H1 (cell line): ENCODE measurements at regions not wholly inside any gene's neighbourhood (a gene's known extent, or its start where the extent isn't known, plus 50 kb on each side); places are given as distances from the start of the nearest gene placed in this dataset.

Experiments used
- CTCF ChIA-PET: fragments of 300-600 bp; sonication (Branson Sonifier 250); formaldehyde crosslinking; loops from one replicate; lab custom pipeline; 2021; ENCODE audit not compliant: partially characterized antibody; lab: Charles Lee
- POLR2A ChIA-PET: fragments of 300-600 bp; sonication (Branson Sonifier 250); formaldehyde crosslinking; loops from one replicate; lab custom pipeline; 2021; ENCODE audit warnings: inconsistent platforms; ENCODE audit not compliant: partially characterized antibody; lab: Charles Lee
- DNase-seq, 2 experiments: peaks; one replicate each; pipeline versions ENCODE4 v3.0.0 to v3.0.0-alpha.2; 2010 to 2022; ENCODE audit warnings: low spot score in 2 of 2, low read depth in 1 of 2, mixed read lengths in 1 of 2
- FAIRE-seq: peaks from 2 replicates; lab custom pipeline; 2011; peaks lifted over from hg19 to GRCh38; lab: Jason Lieb, UNC
- H2AFZ ChIP-seq: 2 replicates; pipeline ENCODE4 v1.8.1; 2012; ENCODE audit warnings: low read length, inconsistent platforms
- H2AK5ac ChIP-seq: 2 replicates; pipeline ENCODE4 v1.6.1; 2013; ENCODE audit warnings: low read depth, low read length
- H2BK120ac ChIP-seq: replicated peaks from 2 replicates; pipeline ENCODE3; 2013; ENCODE audit warnings: low read depth, low read length, inconsistent platforms
- H2BK12ac ChIP-seq: 2 replicates; pipeline ENCODE4 v1.6.1; 2013; ENCODE audit warnings: low read depth, low read length
- H2BK15ac ChIP-seq: 2 replicates; pipeline ENCODE4 v1.6.1; 2013; ENCODE audit warnings: low read length
- H2BK20ac ChIP-seq: 2 replicates; pipeline ENCODE4 v1.6.1; 2013; ENCODE audit warnings: low read length
- H2BK5ac ChIP-seq: 2 replicates; pipeline ENCODE4 v1.6.1; 2013; ENCODE audit warnings: low read depth, low read length
- H3K14ac ChIP-seq: 2 replicates; pipeline ENCODE4 v1.6.1; 2013; ENCODE audit warnings: inconsistent platforms; ENCODE audit not compliant: insufficient read length
- H3K18ac ChIP-seq: 2 replicates; pipeline ENCODE4 v1.6.1; 2013; ENCODE audit warnings: low read length; ENCODE audit errors: extremely low read depth
- H3K23ac ChIP-seq: 2 replicates; pipeline ENCODE4 v1.6.1; 2013; ENCODE audit warnings: inconsistent platforms; ENCODE audit not compliant: insufficient read length
- H3K23me2 ChIP-seq: 2 replicates; pipeline ENCODE4 v1.6.1; 2013; ENCODE audit warnings: low read depth, low read length
- H3K27ac ChIP-seq: 2 replicates; pipeline ENCODE4 v1.6.1; 2011; ENCODE audit warnings: low read depth, low read length, inconsistent platforms
- H3K27me3 ChIP-seq, 4 experiments: replicated peaks in 1 of 4; 1 replicate in 1 of 4; 2 replicates in 3 of 4; pipeline versions ENCODE4 v1.6.1 to v1.8.1; 2011 to 2013; ENCODE audit warnings: low read length in 3 of 4, mild to moderate bottlenecking in 3 of 4, inconsistent platforms in 2 of 4, mixed read lengths in 2 of 4, moderate library complexity in 1 of 4; ENCODE audit not compliant: control insufficient read depth in 3 of 4, insufficient read depth in 3 of 4; ENCODE audit errors: extremely low read depth in 1 of 4
- H3K36me3 ChIP-seq, 4 experiments: 2 replicates each; pipeline versions ENCODE4 v1.6.1 to v1.8.1; 2011 to 2013; ENCODE audit warnings: mild to moderate bottlenecking in 4 of 4, low read length in 3 of 4, moderate library complexity in 2 of 4, control low read depth in 1 of 4, inconsistent platforms in 1 of 4; ENCODE audit not compliant: insufficient read depth in 4 of 4, control insufficient read depth in 2 of 4
- H3K4ac ChIP-seq: replicated peaks from 2 replicates; pipeline ENCODE3; 2013; ENCODE audit warnings: low read length, low read depth, mixed read lengths, inconsistent platforms; ENCODE audit not compliant: insufficient read length
- H3K4me1 ChIP-seq, 4 experiments: replicated peaks in 1 of 4; 1 replicate in 1 of 4; 2 replicates in 3 of 4; pipeline versions ENCODE4 v1.6.1 to v1.8.1; 2011 to 2013; ENCODE audit warnings: low read length in 3 of 4, inconsistent platforms in 2 of 4, mixed read lengths in 1 of 4; ENCODE audit not compliant: insufficient read depth in 4 of 4, control insufficient read depth in 3 of 4
- H3K4me2 ChIP-seq, 2 experiments: 2 replicates each; pipeline versions ENCODE4 v1.6.1 to v1.8.1; 2011 to 2013; ENCODE audit warnings: low read depth in 2 of 2, low read length in 2 of 2, control low read depth in 1 of 2, inconsistent platforms in 1 of 2, mild to moderate bottlenecking in 1 of 2; ENCODE audit not compliant: insufficient read depth in 1 of 2
- H3K4me3 ChIP-seq, 4 experiments: fragments of 200-600, 300-600 bp in 1 of 4; sonication (generic), shearing (Covaris generic), sonication (Bioruptor Twin) in 1 of 4; 2 replicates each; pipeline versions ENCODE4 v1.5.1 to v1.8.1; 2011 to 2016; ENCODE audit warnings: low read length in 4 of 4, low read depth in 3 of 4, control low read depth in 2 of 4, inconsistent platforms in 2 of 4, mild to moderate bottlenecking in 2 of 4, mixed read lengths in 1 of 4, moderate library complexity in 1 of 4; ENCODE audit not compliant: insufficient read depth in 2 of 4; ENCODE audit errors: extremely low read depth in 1 of 4
- H3K56ac ChIP-seq: replicated peaks from 2 replicates; pipeline ENCODE3; 2013; ENCODE audit warnings: low read depth, mild to moderate bottlenecking, mixed read lengths, low read length, inconsistent platforms; ENCODE audit not compliant: insufficient read length
- H3K79me1 ChIP-seq: 2 replicates; pipeline ENCODE4 v1.6.1; 2013; ENCODE audit warnings: low read depth, low read length, control low read depth
- H3K79me2 ChIP-seq, 2 experiments: 2 replicates each; pipeline versions ENCODE4 v1.6.1 to v1.8.1; 2012 to 2013; ENCODE audit warnings: low read length in 2 of 2, mild to moderate bottlenecking in 2 of 2, inconsistent platforms in 1 of 2; ENCODE audit not compliant: insufficient read depth in 2 of 2, control insufficient read depth in 1 of 2
- H3K9ac ChIP-seq, 4 experiments: replicated peaks in 1 of 4; 1 replicate in 1 of 4; 2 replicates in 3 of 4; pipeline versions ENCODE4 v1.6.1 to v1.8.1; 2011 to 2013; ENCODE audit warnings: low read depth in 3 of 4, low read length in 3 of 4, control low read depth in 2 of 4, mild to moderate bottlenecking in 2 of 4, moderate library complexity in 2 of 4, inconsistent platforms in 1 of 4; ENCODE audit errors: extremely low read depth in 1 of 4
- H3K9me3 ChIP-seq, 2 experiments: 2 replicates each; pipeline versions ENCODE4 v1.6.1 to v1.8.1; 2012 to 2013; ENCODE audit warnings: mild to moderate bottlenecking in 2 of 2, moderate library complexity in 2 of 2, control low read depth in 1 of 2, inconsistent platforms in 1 of 2, low read depth in 1 of 2, low read length in 1 of 2, mixed read lengths in 1 of 2; ENCODE audit not compliant: insufficient read depth in 2 of 2
- H4K20me1 ChIP-seq, 2 experiments: replicated peaks in 1 of 2; 2 replicates each; pipeline versions ENCODE3 to v1.8.1; 2011 to 2013; ENCODE audit warnings: inconsistent platforms in 2 of 2, low read length in 2 of 2, mild to moderate bottlenecking in 1 of 2; ENCODE audit not compliant: insufficient read depth in 2 of 2, control insufficient read depth in 1 of 2
- H4K5ac ChIP-seq: 2 replicates; pipeline ENCODE4 v1.6.1; 2013; ENCODE audit warnings: low read length, low read depth, mixed read lengths, inconsistent platforms; ENCODE audit not compliant: insufficient read length
- H4K8ac ChIP-seq: 2 replicates; pipeline ENCODE4 v1.8.0; 2013; ENCODE audit warnings: mild to moderate bottlenecking, moderate library complexity, low read length, inconsistent platforms; ENCODE audit not compliant: insufficient read depth; ENCODE audit errors: extremely low read depth
- H4K91ac ChIP-seq: replicated peaks from 2 replicates; pipeline ENCODE3; 2013; ENCODE audit warnings: low read length, mixed read lengths, inconsistent platforms; ENCODE audit not compliant: insufficient read length
- CTBP2 ChIP-seq: IDR thresholded peaks from 2 replicates; pipeline ENCODE4 v1.7.0; 2011; ENCODE audit warnings: borderline replicate concordance, mild to moderate bottlenecking, moderate library complexity, mixed read lengths, low read length; ENCODE audit not compliant: insufficient read depth, insufficient read length
- EGR1 ChIP-seq: IDR thresholded peaks from 2 replicates; pipeline ENCODE4 v1.6.1; 2011; ENCODE audit warnings: low read depth, low read length, borderline replicate concordance
- HDAC6 ChIP-seq: IDR thresholded peaks from one replicate; pipeline ENCODE4 v1.7.1; 2012; ENCODE audit warnings: low read depth, mild to moderate bottlenecking, inconsistent platforms, low read length, moderate library complexity
- JUN ChIP-seq: IDR thresholded peaks from 2 replicates; pipeline ENCODE4 v1.6.1; 2011; ENCODE audit warnings: low read depth, mild to moderate bottlenecking, improper control_type of control experiment, low read length
- NANOG ChIP-seq: IDR thresholded peaks from 2 replicates; pipeline ENCODE4 v1.6.1; 2011; ENCODE audit warnings: low read length, low read depth, mild to moderate bottlenecking, inconsistent platforms; ENCODE audit not compliant: insufficient read depth, poor library complexity, severe bottlenecking
- PHF8 ChIP-seq: fragments of 200-600 bp; sonication (generic); conservative IDR thresholded peaks from 2 replicates; pipeline ENCODE4 v1.7.1; 2012; ENCODE audit warnings: low read depth, mild to moderate bottlenecking, inconsistent platforms, low read length, moderate library complexity
- RAD21 ChIP-seq, 2 experiments: IDR thresholded peaks in 1 of 2; conservative IDR thresholded peaks in 1 of 2; 2 replicates each; pipeline ENCODE4 v1.6.1; 2011; ENCODE audit warnings: low read depth in 2 of 2, low read length in 2 of 2, improper control_type of control experiment in 1 of 2, inconsistent platforms in 1 of 2, mild to moderate bottlenecking in 1 of 2, moderate library complexity in 1 of 2
- RFX5 ChIP-seq: IDR thresholded peaks from 2 replicates; pipeline ENCODE4 v1.6.1; 2011; ENCODE audit warnings: low read depth, low read length, improper control_type of control experiment, borderline replicate concordance
- WGBS, 2 experiments: shearing (Covaris generic) in 1 of 2; methylation state at CpG; one replicate each; pipeline versions ENCODE4 v1.1.6 to v1.1.7; 2013 to 2015; ENCODE audit warnings: low lambda C conversion rate in 2 of 2, mixed read lengths in 2 of 2, inconsistent platforms in 1 of 2, low coverage in 1 of 2, missing lambda C conversion rate in 1 of 2; ENCODE audit not compliant: insufficient replicate concordance in 2 of 2, insufficient coverage in 1 of 2, insufficient read length in 1 of 2; ENCODE audit errors: extremely low coverage in 1 of 2, missing lambda C conversion rate in 1 of 2; 5-methylcytosine and 5-hydroxymethylcytosine counted together

DNA sequence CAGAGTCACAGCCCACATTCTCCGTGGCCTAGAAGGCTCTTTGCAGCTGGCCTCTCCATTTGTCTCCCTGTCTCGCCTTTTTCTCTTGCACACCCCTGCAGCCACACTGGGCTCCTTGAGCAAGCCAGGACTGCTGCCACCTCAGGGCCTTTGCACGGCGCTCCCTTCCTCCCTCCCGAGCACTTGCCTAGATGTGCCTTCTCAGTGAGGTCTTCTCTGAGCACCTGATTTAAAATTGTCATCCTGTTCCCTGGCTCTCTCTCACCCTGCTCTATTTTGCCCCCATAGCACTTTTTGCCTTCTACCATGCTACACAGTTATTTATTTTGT, 102.9 kb upstream of the THY1 start:
- H3K9ac ChIP-seq, result no peak overlapping the region
- H3K4me2 ChIP-seq, result no peak overlapping the region
- no peak overlapping the region for H4K8ac ChIP-seq
- H2BK20ac ChIP-seq, result no peak overlapping the region
- H2BK12ac ChIP-seq, result no peak overlapping the region
- no peak overlapping the region for H2BK5ac ChIP-seq
- no peak overlapping the region for H4K5ac ChIP-seq
- no peak overlapping the region for H2BK15ac ChIP-seq
- no peaks in the 10 kb centered on the region for H3K79me1 ChIP-seq
- no peak overlapping the region for H3K23ac ChIP-seq
- FAIRE-seq, result no peak
- H2BK120ac ChIP-seq, result no peak overlapping the region
- H3K56ac ChIP-seq, result no peak overlapping the region
- no peak overlapping the region for H3K27ac ChIP-seq
- no peak overlapping the region for H2AK5ac ChIP-seq
- no peaks in the 10 kb centered on the region for H3K79me2 ChIP-seq
- no peak overlapping the region for H3K4ac ChIP-seq
- H3K23me2 ChIP-seq, result no peaks in the 10 kb centered on the region
- H2AFZ ChIP-seq, result no peak overlapping the region
- H3K9me3 ChIP-seq, result no peaks in the 10 kb centered on the region
- no peak overlapping the region for H3K18ac ChIP-seq
- WGBS, 2 experiments, result 88% methylated on average over 5 of the region's 5 CpGs; no CpG with 5 or more reads in 1 of the 2 experiments
- H3K27me3 ChIP-seq, result no peaks in the 10 kb centered on the region
- no peak overlapping the region for H3K14ac ChIP-seq
- H4K91ac ChIP-seq, result no peak overlapping the region
- H3K36me3 ChIP-seq, result no peaks in the 10 kb centered on the region; a peak in 1 of 8 replicates
- H3K4me3 ChIP-seq, result no peak overlapping the region
- H4K20me1 ChIP-seq, result peaks cover 0 to under 1% of the 10 kb centered on the region in 2 experiments
- H3K4me1 ChIP-seq, result no peaks in the 10 kb centered on the region; a peak in 1 of 7 replicates
- TF ChIP-seq RAD21 (IDR thresholded peaks at IDR 0.05 in 1 of 2, conservative IDR thresholded peaks at IDR 0.05 in 1 of 2; ENCODE audit: low read depth in 2 of 2, low read length in 2 of 2) (no peak), CTBP2 (no peak), HDAC6 (no peak), PHF8 (no peak), EGR1 (no peak), NANOG (no peak), RFX5 (no peak), JUN (no peak)
- DNase-seq, result no peak
- POLR2A ChIA-PET, result no interaction called here
- CTCF ChIA-PET, result interaction anchor here (1.6 to 6.2 kb wide), 5 partner anchors 9 to 99 kb away, joined by 4 to 92 read pairs (median 10); no protein-coding TSS in a partner anchor
